ENCODE measurements at regions not wholly inside any gene's neighbourhood (a gene's known extent, or its start where the extent isn't known, plus 50 kb on each side); places are given as distances from the start of the nearest gene placed in this dataset.

GRCh38 chrX:148134578-148134977 lies 153.4 kb downstream of the FMR1NB start:
- DNase-seq (ENCODE audit: low read depth) = peak; percentile 15
- no peak overlapping the region for H3K4me3 ChIP-seq (ENCODE audit: low read depth, low read length)
- TF ChIP-seq MAX (IDR thresholded peaks at IDR 0.05; ENCODE audit: low read depth, low read length) (no peak), CTCF (IDR thresholded peaks at IDR 0.05; ENCODE audit: low read depth, low read length) (no peak), POLR2A (IDR thresholded peaks at IDR 0.05; ENCODE audit: extremely low read depth, insufficient read length) (no peak), MYC (IDR thresholded peaks at IDR 0.05; ENCODE audit: low read depth, low read length) (no peak)

GRCh38 chrX:148135738-148136137 lies 154.6 kb downstream of the FMR1NB start:
- no peak for DNase-seq (ENCODE audit: low read depth)
- TF ChIP-seq MYC (IDR thresholded peaks at IDR 0.05; ENCODE audit: low read depth, low read length) (no peak), POLR2A (IDR thresholded peaks at IDR 0.05; ENCODE audit: extremely low read depth, insufficient read length) (no peak), MAX (IDR thresholded peaks at IDR 0.05; ENCODE audit: low read depth, low read length) (no peak), CTCF (IDR thresholded peaks at IDR 0.05; ENCODE audit: low read depth, low read length) (no peak)
- H3K4me3 ChIP-seq (ENCODE audit: low read depth, low read length) = no peak overlapping the region

GRCh38 chrX:148146121-148146520 lies 165.0 kb downstream of the FMR1NB start:
- H3K4me3 ChIP-seq (ENCODE audit: low read depth, low read length) = no peak overlapping the region
- no peak for DNase-seq (ENCODE audit: low read depth)
- no peak for TF ChIP-seq CTCF (IDR thresholded peaks at IDR 0.05; ENCODE audit: low read depth, low read length)
- no peak for TF ChIP-seq MAX (IDR thresholded peaks at IDR 0.05; ENCODE audit: low read depth, low read length)
- TF ChIP-seq MYC (IDR thresholded peaks at IDR 0.05; ENCODE audit: low read depth, low read length) = no peak
- no peak for TF ChIP-seq POLR2A (IDR thresholded peaks at IDR 0.05; ENCODE audit: extremely low read depth, insufficient read length)

GRCh38 chrX:148156986-148157385 lies 175.8 kb downstream of the FMR1NB start:
- H3K4me3 ChIP-seq (ENCODE audit: low read depth, low read length) = no peak overlapping the region
- no peak for DNase-seq (ENCODE audit: low read depth)
- TF ChIP-seq CTCF (IDR thresholded peaks at IDR 0.05; ENCODE audit: low read depth, low read length) (no peak), MAX (IDR thresholded peaks at IDR 0.05; ENCODE audit: low read depth, low read length) (no peak), POLR2A (IDR thresholded peaks at IDR 0.05; ENCODE audit: extremely low read depth, insufficient read length) (no peak), MYC (IDR thresholded peaks at IDR 0.05; ENCODE audit: low read depth, low read length) (no peak)

- DNase-seq (ENCODE audit: low read depth) = no peak
- no peak overlapping the region for H3K4me3 ChIP-seq (ENCODE audit: low read depth, low read length)
- no peak for TF ChIP-seq POLR2A (IDR thresholded peaks at IDR 0.05; ENCODE audit: extremely low read depth, insufficient read length)
- TF ChIP-seq MYC (IDR thresholded peaks at IDR 0.05; ENCODE audit: low read depth, low read length) = no peak
- TF ChIP-seq CTCF (IDR thresholded peaks at IDR 0.05; ENCODE audit: low read depth, low read length) = no peak
- TF ChIP-seq MAX (IDR thresholded peaks at IDR 0.05; ENCODE audit: low read depth, low read length) = no peak
Measured at GRCh38 chrX:148159796-148160195, 178.7 kb downstream of the FMR1NB start.

- TF ChIP-seq MAX (IDR thresholded peaks at IDR 0.05; ENCODE audit: low read depth, low read length) (no peak), CTCF (IDR thresholded peaks at IDR 0.05; ENCODE audit: low read depth, low read length) (no peak), MYC (IDR thresholded peaks at IDR 0.05; ENCODE audit: low read depth, low read length) (no peak), POLR2A (IDR thresholded peaks at IDR 0.05; ENCODE audit: extremely low read depth, insufficient read length) (no peak)
- no peak for DNase-seq (ENCODE audit: low read depth)
Measured at GRCh38 chrX:148161701-148162100, 180.6 kb downstream of the FMR1NB start.

More at GRCh38 chrX:148161701-148162100, 180.6 kb downstream of the FMR1NB start:
- H3K4me3 ChIP-seq (ENCODE audit: low read depth, low read length) = no peak overlapping the region

All from NB4 (cell line).